GM12878 (cell line): ENCODE measurements at regions not wholly inside any gene's neighbourhood (a gene's known extent, or its start where the extent isn't known, plus 50 kb on each side); places are given as distances from the start of the nearest gene placed in this dataset.

Experiments used
- ATAC-seq: fragments of 200-7000 bp; cut with Tn5 transposase; 3 replicates; pipeline ENCODE4 v1.9.1; 2020; ENCODE audit warnings: mild to moderate bottlenecking, moderate library complexity
- BruUV-seq: library from RNA; stranded (reverse); fragments of 400-500 nt; replicated peaks from 2 replicates; lab custom pipeline; 2021; lab: Mats Ljungman, UMichigan
- CTCF ChIA-PET: fragments of 300-600 bp; sonication (Branson Sonifier 250); formaldehyde crosslinking; extraction: SDS; loops from one replicate; lab custom pipeline; 2021; ENCODE audit warnings: inconsistent platforms; lab: Yijun Ruan, JAX
- POLR2A ChIA-PET: fragments of 350-600 bp; formaldehyde crosslinking; extraction: SDS; loops from one replicate; lab custom pipeline; 2021; ENCODE audit warnings: inconsistent platforms; lab: Charles Lee
- RAD21 ChIA-PET: fragments of 300-600 bp; sonication (Branson Sonifier 250); formaldehyde crosslinking; loops from one replicate; lab custom pipeline; 2023; ENCODE audit warnings: antibody characterized with exemption; ENCODE audit not compliant: unreplicated experiment; lab: Charles Lee
- SMC1A ChIA-PET: fragments of 300-600 bp; sonication (Branson Sonifier 250); formaldehyde crosslinking; loops from one replicate; lab custom pipeline; 2023; ENCODE audit not compliant: unreplicated experiment, uncharacterized antibody; lab: Charles Lee
- DNase-seq: peaks from one replicate; pipeline ENCODE4 v3.0.0-alpha.2; 2011; ENCODE audit warnings: low read depth, low spot score
- FAIRE-seq: peaks from 3 replicates; lab custom pipeline; 2011; peaks lifted over from hg19 to GRCh38; lab: Jason Lieb, UNC
- H2AFZ ChIP-seq: 2 replicates; pipeline ENCODE4 v1.6.0; 2011; ENCODE audit warnings: low read depth, low read length, control low read depth; ENCODE audit not compliant: control insufficient read depth
- H3K27ac ChIP-seq: 2 replicates; pipeline ENCODE4 v1.5.1; 2011; ENCODE audit warnings: control low read depth; ENCODE audit not compliant: control insufficient read depth, insufficient read depth
- H3K27me3 ChIP-seq, 2 experiments: replicated peaks in 1 of 2; 2 replicates each; pipeline versions ENCODE4 v1.6.0 to v1.6.1; 2011; ENCODE audit warnings: low read length in 1 of 2; ENCODE audit not compliant: control insufficient read depth in 2 of 2, insufficient read depth in 2 of 2
- H3K36me3 ChIP-seq, 2 experiments: 2 replicates each; pipeline ENCODE4 v1.5.1; 2011; ENCODE audit warnings: low read length in 1 of 2; ENCODE audit not compliant: control insufficient read depth in 2 of 2, insufficient read depth in 2 of 2
- H3K4me1 ChIP-seq: 2 replicates; pipeline ENCODE4 v1.6.1; 2011; ENCODE audit warnings: mild to moderate bottlenecking, low read length, moderate library complexity, mixed read lengths; ENCODE audit not compliant: control insufficient read depth, insufficient read depth
- H3K4me2 ChIP-seq: 2 replicates; pipeline ENCODE4 v1.6.0; 2011; ENCODE audit warnings: control low read depth; ENCODE audit not compliant: control insufficient read depth, insufficient read depth
- H3K4me3 ChIP-seq: fragments of 200-600 bp; sonication (generic); 2 replicates; pipeline ENCODE4 v1.5.1; 2016
- H3K79me2 ChIP-seq: 2 replicates; pipeline ENCODE4 v1.6.0; 2011; ENCODE audit warnings: low read length; ENCODE audit not compliant: control insufficient read depth, insufficient read depth
- H3K9ac ChIP-seq: 2 replicates; pipeline ENCODE4 v1.8.0; 2011; ENCODE audit warnings: low read length, control low read depth, mixed read lengths; ENCODE audit not compliant: control insufficient read depth, insufficient read depth
- H3K9me3 ChIP-seq: replicated peaks from 3 replicates; pipeline ENCODE4 v1.5.1; 2011; ENCODE audit warnings: mild to moderate bottlenecking, low read length; ENCODE audit not compliant: control insufficient read depth, insufficient read depth
- H4K20me1 ChIP-seq: 2 replicates; pipeline ENCODE4 v1.6.0; 2011; ENCODE audit not compliant: control insufficient read depth, insufficient read depth
- IKZF2 ChIP-seq, 2 experiments: fragments of 450-650 bp; IDR thresholded peaks; 2 replicates each; pipeline ENCODE4 v1.6.1; 2017; ENCODE audit warnings: mild to moderate bottlenecking in 2 of 2, moderate library complexity in 2 of 2
- IRF4 ChIP-seq: IDR thresholded peaks from 2 replicates; pipeline ENCODE4 v1.6.1; 2011; ENCODE audit warnings: low read depth, low read length
- MEF2A ChIP-seq: IDR thresholded peaks from 2 replicates; pipeline ENCODE4 v1.6.1; 2011; ENCODE audit warnings: low read depth, mild to moderate bottlenecking, low read length, moderate library complexity; ENCODE audit not compliant: insufficient read depth
- MYB ChIP-seq: fragments of 150-350 bp; IDR thresholded peaks from 2 replicates; pipeline ENCODE4 v1.6.1; 2014; ENCODE audit warnings: mild to moderate bottlenecking, low read depth, low read length, borderline replicate concordance
- WGBS: methylation state at CpG from one replicate; pipeline ENCODE4 v1.1.6; 2016; ENCODE audit warnings: low lambda C conversion rate; ENCODE audit not compliant: insufficient replicate concordance, insufficient coverage; ENCODE audit errors: missing lambda C conversion rate; 5-methylcytosine and 5-hydroxymethylcytosine counted together
- in situ Hi-C: fragments of 300-500 bp; cut with MboI; formaldehyde crosslinking; loops from 9 replicates; pipeline ENCODE4 v1.14.3; 2018; ENCODE audit warnings: mixed read lengths
- intact Hi-C: fragments of 100-400 bp; cut with micrococcal nuclease; formaldehyde crosslinking; loops from one replicate; pipeline ENCODE4 v1.14.2; 2022; ENCODE audit not compliant: unreplicated experiment
- TF ChIP-seq, protein P1 (sequence below): fragments of 450-650 bp; IDR thresholded peaks from 2 replicates; pipeline ENCODE4 v1.6.1; 2017; ENCODE audit warnings: mild to moderate bottlenecking, moderate library complexity
- TF ChIP-seq, protein P2 (sequence below): fragments of 450-650 bp; IDR thresholded peaks from 2 replicates; pipeline ENCODE4 v1.6.1; 2018; ENCODE audit warnings: borderline replicate concordance, mild to moderate bottlenecking; ENCODE audit not compliant: partially characterized antibody
- TF ChIP-seq, protein P3 (sequence below): IDR thresholded peaks from 2 replicates; pipeline ENCODE4 v1.6.1; 2012; ENCODE audit warnings: low read depth, low read length, improper control_type of control experiment
- TF ChIP-seq, protein P4 (sequence below): fragments of 450-650 bp; formaldehyde crosslinking; IDR thresholded peaks from 2 replicates; pipeline ENCODE4 v1.4.0; 2020; ENCODE audit warnings: mild to moderate bottlenecking, moderate library complexity

DNA sequence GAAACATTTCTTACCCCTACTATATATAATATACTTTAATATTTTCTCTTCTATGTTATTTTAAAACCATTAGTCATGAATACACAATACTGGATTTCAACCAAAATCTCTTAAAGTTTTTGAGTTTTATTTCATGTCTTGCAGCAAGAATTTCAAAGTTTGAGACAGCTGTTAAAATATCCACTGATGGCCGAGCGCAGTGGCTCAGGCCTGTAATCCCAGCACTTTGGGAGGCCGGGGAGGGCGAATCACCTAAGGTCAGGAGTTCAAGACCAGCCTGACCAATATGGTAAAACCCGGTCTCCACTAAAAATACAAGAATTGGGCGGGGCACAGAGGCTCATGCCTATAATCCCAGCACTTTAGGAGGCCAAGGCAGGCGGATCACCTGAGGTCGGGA is 59.7 kb upstream of the DAPK1 start:
- no peak for ATAC-seq
- SMC1A ChIA-PET, result interaction anchor here (1.0 to 1.4 kb wide), 2 partner anchors 12 to 62 kb away, joined by 3 read pairs; no protein-coding TSS in a partner anchor
- H3K4me2 ChIP-seq, result no peak overlapping the region
- in situ Hi-C loops, result no loop called here
- CTCF ChIA-PET, result no interaction called here
- TF ChIP-seq, protein P1, sequence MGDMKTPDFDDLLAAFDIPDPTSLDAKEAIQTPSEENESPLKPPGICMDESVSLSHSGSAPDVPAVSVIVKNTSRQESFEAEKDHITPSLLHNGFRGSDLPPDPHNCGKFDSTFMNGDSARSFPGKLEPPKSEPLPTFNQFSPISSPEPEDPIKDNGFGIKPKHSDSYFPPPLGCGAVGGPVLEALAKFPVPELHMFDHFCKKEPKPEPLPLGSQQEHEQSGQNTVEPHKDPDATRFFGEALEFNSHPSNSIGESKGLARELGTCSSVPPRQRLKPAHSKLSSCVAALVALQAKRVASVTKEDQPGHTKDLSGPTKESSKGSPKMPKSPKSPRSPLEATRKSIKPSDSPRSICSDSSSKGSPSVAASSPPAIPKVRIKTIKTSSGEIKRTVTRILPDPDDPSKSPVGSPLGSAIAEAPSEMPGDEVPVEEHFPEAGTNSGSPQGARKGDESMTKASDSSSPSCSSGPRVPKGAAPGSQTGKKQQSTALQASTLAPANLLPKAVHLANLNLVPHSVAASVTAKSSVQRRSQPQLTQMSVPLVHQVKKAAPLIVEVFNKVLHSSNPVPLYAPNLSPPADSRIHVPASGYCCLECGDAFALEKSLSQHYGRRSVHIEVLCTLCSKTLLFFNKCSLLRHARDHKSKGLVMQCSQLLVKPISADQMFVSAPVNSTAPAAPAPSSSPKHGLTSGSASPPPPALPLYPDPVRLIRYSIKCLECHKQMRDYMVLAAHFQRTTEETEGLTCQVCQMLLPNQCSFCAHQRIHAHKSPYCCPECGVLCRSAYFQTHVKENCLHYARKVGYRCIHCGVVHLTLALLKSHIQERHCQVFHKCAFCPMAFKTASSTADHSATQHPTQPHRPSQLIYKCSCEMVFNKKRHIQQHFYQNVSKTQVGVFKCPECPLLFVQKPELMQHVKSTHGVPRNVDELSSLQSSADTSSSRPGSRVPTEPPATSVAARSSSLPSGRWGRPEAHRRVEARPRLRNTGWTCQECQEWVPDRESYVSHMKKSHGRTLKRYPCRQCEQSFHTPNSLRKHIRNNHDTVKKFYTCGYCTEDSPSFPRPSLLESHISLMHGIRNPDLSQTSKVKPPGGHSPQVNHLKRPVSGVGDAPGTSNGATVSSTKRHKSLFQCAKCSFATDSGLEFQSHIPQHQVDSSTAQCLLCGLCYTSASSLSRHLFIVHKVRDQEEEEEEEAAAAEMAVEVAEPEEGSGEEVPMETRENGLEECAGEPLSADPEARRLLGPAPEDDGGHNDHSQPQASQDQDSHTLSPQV, result no peak
- TF ChIP-seq, protein P2, sequence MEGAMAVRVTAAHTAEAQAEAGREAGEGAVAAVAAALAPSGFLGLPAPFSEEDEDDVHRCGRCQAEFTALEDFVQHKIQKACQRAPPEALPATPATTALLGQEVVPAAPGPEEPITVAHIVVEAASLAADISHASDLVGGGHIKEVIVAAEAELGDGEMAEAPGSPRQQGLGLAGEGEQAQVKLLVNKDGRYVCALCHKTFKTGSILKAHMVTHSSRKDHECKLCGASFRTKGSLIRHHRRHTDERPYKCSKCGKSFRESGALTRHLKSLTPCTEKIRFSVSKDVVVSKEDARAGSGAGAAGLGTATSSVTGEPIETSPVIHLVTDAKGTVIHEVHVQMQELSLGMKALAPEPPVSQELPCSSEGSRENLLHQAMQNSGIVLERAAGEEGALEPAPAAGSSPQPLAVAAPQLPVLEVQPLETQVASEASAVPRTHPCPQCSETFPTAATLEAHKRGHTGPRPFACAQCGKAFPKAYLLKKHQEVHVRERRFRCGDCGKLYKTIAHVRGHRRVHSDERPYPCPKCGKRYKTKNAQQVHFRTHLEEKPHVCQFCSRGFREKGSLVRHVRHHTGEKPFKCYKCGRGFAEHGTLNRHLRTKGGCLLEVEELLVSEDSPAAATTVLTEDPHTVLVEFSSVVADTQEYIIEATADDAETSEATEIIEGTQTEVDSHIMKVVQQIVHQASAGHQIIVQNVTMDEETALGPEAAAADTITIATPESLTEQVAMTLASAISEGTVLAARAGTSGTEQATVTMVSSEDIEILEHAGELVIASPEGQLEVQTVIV, result no peak
- TF ChIP-seq MEF2A (no peak), MYB (no peak), IKZF2 (IDR thresholded peaks at IDR 0.05) (no peak), IRF4 (no peak)
- TF ChIP-seq, protein P3, sequence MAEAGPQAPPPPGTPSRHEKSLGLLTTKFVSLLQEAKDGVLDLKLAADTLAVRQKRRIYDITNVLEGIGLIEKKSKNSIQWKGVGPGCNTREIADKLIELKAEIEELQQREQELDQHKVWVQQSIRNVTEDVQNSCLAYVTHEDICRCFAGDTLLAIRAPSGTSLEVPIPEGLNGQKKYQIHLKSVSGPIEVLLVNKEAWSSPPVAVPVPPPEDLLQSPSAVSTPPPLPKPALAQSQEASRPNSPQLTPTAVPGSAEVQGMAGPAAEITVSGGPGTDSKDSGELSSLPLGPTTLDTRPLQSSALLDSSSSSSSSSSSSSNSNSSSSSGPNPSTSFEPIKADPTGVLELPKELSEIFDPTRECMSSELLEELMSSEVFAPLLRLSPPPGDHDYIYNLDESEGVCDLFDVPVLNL, result no peak
- TF ChIP-seq, protein P4, sequence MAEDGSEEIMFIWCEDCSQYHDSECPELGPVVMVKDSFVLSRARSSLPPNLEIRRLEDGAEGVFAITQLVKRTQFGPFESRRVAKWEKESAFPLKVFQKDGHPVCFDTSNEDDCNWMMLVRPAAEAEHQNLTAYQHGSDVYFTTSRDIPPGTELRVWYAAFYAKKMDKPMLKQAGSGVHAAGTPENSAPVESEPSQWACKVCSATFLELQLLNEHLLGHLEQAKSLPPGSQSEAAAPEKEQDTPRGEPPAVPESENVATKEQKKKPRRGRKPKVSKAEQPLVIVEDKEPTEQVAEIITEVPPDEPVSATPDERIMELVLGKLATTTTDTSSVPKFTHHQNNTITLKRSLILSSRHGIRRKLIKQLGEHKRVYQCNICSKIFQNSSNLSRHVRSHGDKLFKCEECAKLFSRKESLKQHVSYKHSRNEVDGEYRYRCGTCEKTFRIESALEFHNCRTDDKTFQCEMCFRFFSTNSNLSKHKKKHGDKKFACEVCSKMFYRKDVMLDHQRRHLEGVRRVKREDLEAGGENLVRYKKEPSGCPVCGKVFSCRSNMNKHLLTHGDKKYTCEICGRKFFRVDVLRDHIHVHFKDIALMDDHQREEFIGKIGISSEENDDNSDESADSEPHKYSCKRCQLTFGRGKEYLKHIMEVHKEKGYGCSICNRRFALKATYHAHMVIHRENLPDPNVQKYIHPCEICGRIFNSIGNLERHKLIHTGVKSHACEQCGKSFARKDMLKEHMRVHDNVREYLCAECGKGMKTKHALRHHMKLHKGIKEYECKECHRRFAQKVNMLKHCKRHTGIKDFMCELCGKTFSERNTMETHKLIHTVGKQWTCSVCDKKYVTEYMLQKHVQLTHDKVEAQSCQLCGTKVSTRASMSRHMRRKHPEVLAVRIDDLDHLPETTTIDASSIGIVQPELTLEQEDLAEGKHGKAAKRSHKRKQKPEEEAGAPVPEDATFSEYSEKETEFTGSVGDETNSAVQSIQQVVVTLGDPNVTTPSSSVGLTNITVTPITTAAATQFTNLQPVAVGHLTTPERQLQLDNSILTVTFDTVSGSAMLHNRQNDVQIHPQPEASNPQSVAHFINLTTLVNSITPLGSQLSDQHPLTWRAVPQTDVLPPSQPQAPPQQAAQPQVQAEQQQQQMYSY, result no peak
- TF ChIP-seq, all 136 proteins: peak for 0
- Histone ChIP-seq H3K36me3 (no peaks in the 10 kb centered on the region), H3K9ac (no peak overlapping the region), H3K4me1 (no peaks in the 10 kb centered on the region), H4K20me1 (no peaks in the 10 kb centered on the region), H3K4me3 (no peak overlapping the region), H3K9me3 (no peaks in the 10 kb centered on the region; the same call in 2 of the 3 replicates), H3K79me2 (no peaks in the 10 kb centered on the region), H3K27ac (no peak overlapping the region), H2AFZ (no peak overlapping the region), H3K27me3 (no peaks in the 10 kb centered on the region)
- intact Hi-C loops, result no loop called here
- no TSS peak for BruUV-seq
- FAIRE-seq, result no peak
- ChIA-PET RAD21 (no interaction called here), POLR2A (interaction anchor here (0.5 kb wide), 1 partner anchor 70 kb away, joined by 4 read pairs; no protein-coding TSS in a partner anchor)
- DNase-seq, result no peak
- WGBS, result 79% methylated on average over 8 of the region's 8 CpGs
